ENCODE measurements at regions not wholly inside any gene's neighbourhood (a gene's known extent, or its start where the extent isn't known, plus 50 kb on each side); places are given as distances from the start of the nearest gene placed in this dataset.

DNA sequence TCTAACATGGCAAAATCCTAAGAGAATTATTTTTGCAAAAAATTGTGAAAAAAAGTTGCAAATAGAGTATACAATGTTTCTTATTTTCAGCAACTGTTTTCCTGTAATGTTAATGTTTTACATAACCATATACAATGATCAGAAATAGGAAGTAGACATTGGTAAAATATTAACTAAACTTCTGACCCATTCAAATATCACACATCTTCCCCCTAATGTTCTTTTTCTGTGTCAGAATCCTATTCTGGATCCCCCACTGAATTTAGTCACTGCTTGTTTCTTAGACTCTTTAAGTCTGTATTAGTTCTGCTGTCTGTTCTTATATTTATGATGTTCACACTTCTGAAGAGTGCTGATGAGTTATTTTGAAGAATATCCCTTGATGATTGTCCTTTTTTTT lies 62.0 kb downstream of the HFE start:
- TF ChIP-seq, protein P1, sequence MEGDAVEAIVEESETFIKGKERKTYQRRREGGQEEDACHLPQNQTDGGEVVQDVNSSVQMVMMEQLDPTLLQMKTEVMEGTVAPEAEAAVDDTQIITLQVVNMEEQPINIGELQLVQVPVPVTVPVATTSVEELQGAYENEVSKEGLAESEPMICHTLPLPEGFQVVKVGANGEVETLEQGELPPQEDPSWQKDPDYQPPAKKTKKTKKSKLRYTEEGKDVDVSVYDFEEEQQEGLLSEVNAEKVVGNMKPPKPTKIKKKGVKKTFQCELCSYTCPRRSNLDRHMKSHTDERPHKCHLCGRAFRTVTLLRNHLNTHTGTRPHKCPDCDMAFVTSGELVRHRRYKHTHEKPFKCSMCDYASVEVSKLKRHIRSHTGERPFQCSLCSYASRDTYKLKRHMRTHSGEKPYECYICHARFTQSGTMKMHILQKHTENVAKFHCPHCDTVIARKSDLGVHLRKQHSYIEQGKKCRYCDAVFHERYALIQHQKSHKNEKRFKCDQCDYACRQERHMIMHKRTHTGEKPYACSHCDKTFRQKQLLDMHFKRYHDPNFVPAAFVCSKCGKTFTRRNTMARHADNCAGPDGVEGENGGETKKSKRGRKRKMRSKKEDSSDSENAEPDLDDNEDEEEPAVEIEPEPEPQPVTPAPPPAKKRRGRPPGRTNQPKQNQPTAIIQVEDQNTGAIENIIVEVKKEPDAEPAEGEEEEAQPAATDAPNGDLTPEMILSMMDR (conservative IDR thresholded peaks at IDR 0.05; ENCODE audit: low read depth, low read length) = no peak
- no peak for DNase-seq (ENCODE audit: low read depth)
- no peak overlapping the region for H3K4me3 ChIP-seq (ENCODE audit: low read depth, low read length)

DNA sequence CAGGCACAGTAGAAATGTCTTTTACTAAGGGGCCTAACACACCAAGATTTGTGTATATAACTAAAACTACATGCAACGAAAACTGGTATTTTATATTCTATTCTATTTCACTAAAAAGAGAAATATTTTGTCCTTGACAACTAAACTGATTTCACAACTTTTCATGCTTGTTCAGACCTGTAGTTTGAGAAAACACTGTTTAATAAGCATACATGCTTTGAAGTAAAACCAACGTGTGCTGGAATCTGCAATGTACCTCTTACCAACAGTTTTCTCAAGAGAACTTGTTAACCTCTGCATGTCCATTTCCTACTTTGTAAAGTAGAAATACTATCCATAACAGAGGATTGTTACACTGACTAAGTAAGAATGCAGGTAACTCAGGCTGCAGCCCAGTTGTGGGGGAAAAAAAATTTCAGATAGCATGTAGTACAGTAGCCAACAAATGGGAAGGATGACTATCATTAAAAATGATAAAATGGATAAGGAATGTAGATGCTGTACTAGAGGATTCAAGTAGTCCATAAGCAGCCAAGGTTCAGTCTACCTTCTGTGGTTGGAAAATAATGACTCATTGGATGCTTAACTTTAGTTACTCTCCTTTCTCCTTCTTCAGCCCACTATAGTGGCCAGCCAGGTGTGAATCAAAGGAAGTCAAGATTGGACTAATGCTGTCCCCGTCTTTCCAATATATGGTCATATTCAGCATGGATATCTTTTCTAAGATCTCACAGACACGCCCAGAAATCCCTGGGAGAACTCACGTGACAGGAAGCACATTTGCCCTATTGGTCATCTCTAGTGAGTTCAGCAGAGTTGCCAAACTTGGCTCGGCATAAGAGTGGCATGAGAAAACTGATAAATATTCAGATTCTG lies 65.2 kb downstream of the HFE start:
- DNase-seq (ENCODE audit: low read depth) = no peak
- no peak overlapping the region for H3K4me3 ChIP-seq (ENCODE audit: low read depth, low read length)
- TF ChIP-seq, protein P1 (conservative IDR thresholded peaks at IDR 0.05; ENCODE audit: low read depth, low read length) = no peak

DNA sequence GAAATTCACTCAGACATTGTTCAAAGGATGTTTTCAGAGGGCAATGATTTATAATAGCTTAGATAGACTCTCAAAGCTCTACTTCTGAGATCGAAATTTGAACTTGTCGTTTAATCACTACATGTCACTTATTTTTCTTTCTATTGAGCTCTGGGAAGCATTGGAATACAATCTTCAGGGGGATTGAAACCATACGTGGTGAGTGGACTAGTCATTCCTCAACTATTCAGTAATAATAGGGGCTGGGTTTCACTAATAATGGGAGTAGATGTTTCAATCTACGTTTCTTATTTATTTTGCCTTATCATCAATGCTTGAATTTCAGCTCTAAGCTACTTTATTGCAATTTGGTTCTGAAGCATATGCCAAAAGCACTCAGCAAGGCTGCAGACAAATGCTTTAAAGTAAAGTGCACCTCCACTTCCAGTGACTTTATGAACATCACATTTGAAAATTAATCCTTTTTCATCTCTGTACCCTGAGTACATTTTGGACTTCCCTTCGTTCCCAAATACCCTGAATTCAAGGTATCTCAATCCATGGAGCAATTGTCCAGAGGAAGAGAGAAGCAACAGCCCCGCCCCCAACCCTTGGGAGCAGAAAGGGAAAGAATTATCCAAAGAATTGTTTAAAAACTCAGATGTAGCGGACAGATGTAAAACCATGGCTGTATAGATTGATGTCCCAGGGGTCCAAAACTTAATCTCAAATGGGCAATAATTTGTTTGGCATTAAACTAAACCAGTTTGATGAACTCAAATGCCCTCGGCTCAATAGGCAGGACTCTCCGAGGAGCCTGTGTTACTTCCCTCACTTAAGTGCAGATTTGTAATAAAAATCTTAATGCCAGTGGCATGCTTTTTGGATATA lies 68.1 kb downstream of the HFE start:
- peak overlapping the region; percentile 82 for H3K4me3 ChIP-seq (ENCODE audit: low read depth, low read length)
- DNase-seq (ENCODE audit: low read depth) = no peak
- TF ChIP-seq, protein P1 (conservative IDR thresholded peaks at IDR 0.05; ENCODE audit: low read depth, low read length) = no peak

DNA sequence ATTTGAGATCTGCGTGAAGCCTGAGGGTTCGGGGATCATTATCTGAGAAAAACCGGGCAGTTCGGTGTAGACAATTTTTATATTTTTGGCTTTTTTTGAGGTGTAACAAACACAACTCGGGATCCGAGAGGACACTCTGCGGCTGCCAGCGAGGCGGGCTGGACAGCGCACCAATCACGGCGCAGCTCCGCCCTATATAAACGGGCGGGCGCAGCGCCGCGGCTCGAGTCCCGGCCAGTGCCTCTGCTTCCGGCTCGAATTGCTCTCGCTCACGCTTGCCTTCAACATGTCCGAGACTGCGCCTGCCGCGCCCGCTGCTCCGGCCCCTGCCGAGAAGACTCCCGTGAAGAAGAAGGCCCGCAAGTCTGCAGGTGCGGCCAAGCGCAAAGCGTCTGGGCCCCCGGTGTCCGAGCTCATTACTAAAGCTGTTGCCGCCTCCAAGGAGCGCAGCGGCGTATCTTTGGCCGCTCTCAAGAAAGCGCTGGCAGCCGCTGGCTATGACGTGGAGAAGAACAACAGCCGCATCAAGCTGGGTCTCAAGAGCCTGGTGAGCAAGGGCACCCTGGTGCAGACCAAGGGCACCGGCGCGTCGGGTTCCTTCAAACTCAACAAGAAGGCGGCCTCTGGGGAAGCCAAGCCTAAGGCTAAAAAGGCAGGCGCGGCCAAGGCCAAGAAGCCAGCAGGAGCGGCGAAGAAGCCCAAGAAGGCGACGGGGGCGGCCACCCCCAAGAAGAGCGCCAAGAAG lies 69.0 kb downstream of the HFE start:
- peak overlapping the region; percentile 82 for H3K4me3 ChIP-seq (ENCODE audit: low read depth, low read length)
- DNase-seq (ENCODE audit: low read depth) = no peak
- TF ChIP-seq, protein P1 (conservative IDR thresholded peaks at IDR 0.05; ENCODE audit: low read depth, low read length) = no peak

- peak overlapping the region; percentile 82 for H3K4me3 ChIP-seq (ENCODE audit: low read depth, low read length)
- no peak for DNase-seq (ENCODE audit: low read depth)
- TF ChIP-seq, protein P1 (conservative IDR thresholded peaks at IDR 0.05; ENCODE audit: low read depth, low read length) = no peak
Observed at GRCh38 chr6:26156850-26157250, 69.6 kb downstream of the HFE start.

DNA sequence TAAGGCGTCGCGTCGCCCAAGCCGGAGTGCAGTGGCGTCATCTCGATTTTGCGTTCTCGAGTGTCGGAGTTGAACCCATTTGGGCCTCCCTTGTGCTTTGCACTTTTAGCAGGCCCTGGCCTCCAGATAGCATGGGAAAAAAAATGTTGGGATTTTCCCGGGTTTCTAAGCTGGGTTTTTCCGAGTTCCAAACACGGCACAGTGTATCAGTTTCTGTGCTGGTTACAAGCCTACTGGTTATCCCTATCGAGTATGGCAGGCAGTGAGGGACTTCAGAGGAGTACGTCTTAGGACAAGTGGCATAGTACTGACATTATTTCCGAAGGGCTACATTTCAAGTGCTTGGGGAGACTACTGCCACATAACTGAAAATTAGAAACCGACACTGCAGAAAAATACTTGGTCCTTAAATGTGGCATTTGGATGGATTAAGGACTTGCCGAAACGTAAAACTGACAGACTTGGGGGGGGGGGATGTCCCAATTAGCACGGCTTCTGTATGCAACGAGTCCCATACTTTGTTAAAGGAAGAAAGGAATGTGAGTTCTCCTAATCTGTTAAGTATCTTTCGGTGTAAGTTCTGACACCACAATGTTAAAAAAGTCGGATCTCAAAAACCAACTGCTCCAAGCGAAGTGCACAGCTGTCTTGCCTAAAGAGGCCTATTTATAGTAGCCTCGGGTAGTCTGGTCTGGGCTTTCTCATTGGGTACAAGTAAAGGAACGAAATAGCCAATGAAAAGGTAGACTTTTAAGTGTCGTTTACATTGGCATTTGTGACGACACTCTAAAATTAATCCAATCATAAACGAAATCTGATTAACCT lies 70.2 kb downstream of the HFE start:
- DNase-seq (ENCODE audit: low read depth) = peak; percentile 99
- TF ChIP-seq, protein P1 (conservative IDR thresholded peaks at IDR 0.05; ENCODE audit: low read depth, low read length) = no peak
- H3K4me3 ChIP-seq (ENCODE audit: low read depth, low read length) = peak overlapping the region; percentile 82
